H54 (cell line): ENCODE measurements at regions not wholly inside any gene's neighbourhood (a gene's known extent, or its start where the extent isn't known, plus 50 kb on each side); places are given as distances from the start of the nearest gene placed in this dataset.

Experiments used
- DNase-seq: peaks from one replicate; pipeline ENCODE4 v3.0.0; 2011; ENCODE audit warnings: low spot score, mixed read lengths; ENCODE audit not compliant: insufficient read length
- FAIRE-seq: peaks from 3 replicates; lab custom pipeline; 2011; peaks lifted over from hg19 to GRCh38; lab: Jason Lieb, UNC
- POLR2A ChIP-seq: IDR thresholded peaks from 2 replicates; pipeline ENCODE4 v1.6.1; 2011; ENCODE audit warnings: low read depth, mild to moderate bottlenecking, low read length

DNA sequence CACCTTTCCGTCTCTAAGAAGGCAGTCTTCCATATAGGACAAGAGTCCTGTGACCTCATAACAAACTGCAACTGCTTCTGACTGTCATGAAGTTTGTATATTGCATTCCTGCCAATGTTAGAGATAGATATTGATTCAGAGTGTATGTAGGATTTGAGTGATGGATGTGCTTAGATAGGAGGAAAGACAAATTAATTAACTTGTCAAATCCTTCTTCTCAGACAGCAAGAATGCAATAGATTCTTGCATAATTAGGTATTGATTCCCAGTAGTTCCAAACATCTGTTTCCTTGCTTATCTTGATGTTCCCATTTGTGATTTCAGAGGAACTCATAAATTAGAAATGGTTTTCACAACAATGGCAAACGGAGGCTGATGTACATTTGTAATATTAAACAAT lies 555.3 kb downstream of the TRAM1L1 start:
- FAIRE-seq (no peak), DNase-seq (no peak)
- TF ChIP-seq POLR2A = no peak

DNA sequence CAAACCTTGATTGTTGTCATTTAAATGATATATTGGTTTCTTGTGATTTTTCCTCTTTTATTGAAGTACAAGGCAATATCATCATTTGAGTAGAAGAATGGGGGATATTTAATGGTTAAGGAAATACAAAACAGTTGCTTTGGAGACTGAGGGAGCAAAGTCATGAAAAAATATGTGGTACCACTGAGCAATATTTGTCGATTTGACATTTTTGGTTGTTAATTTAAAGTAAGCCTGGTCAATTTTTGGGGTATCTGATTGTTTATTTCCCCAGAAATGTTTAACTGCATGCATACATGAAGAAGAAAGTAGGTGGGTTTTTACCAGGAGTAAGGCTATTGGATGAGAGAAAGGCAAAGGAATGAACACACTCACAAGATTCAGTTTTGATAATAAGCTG lies 556.2 kb downstream of the TRAM1L1 start:
- DNase-seq = no peak
- no peak for FAIRE-seq

DNA sequence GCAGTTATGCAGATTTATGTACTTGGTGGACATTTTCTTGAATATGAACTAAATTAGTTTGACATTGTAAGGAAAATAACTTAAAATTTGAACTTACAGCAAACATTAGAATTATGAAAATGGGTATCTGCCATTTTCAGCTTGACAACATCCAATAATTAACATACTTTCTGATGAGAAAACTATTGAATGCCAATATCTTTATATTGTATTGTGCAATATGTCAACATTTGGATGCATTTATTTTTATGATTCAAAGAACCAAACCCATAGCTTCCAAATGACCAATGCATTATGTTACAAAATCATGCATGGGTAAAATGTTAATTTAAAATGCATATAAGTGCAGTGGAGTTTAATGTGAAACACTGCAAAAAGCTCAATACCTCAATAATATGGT lies 562.5 kb downstream of the TRAM1L1 start:
- no peak for DNase-seq
- FAIRE-seq = no peak
- TF ChIP-seq POLR2A = no peak

More for the DNA sequence above, 556.2 kb downstream of the TRAM1L1 start:
- no peak for TF ChIP-seq POLR2A

DNA sequence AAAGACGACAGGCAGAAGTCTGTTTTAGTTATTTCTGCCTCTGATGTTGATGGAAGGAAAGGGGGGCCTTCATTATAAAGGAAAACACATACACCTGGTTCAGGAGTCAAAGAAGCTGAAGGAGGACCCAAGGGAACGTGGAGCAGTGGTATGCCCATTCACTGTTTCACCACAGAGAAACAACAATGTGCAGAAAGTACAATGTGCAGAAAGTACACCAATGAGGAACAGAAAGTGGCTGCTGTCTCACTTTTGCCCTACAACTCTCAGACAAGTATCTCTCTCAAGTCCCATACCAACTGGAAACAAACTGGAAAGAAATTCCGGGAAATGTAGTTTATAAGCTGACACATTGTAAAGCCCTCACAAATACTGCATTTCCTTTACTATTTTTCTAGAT lies 564.5 kb downstream of the TRAM1L1 start:
- FAIRE-seq (no peak), DNase-seq (no peak)
- no peak for TF ChIP-seq POLR2A

DNA sequence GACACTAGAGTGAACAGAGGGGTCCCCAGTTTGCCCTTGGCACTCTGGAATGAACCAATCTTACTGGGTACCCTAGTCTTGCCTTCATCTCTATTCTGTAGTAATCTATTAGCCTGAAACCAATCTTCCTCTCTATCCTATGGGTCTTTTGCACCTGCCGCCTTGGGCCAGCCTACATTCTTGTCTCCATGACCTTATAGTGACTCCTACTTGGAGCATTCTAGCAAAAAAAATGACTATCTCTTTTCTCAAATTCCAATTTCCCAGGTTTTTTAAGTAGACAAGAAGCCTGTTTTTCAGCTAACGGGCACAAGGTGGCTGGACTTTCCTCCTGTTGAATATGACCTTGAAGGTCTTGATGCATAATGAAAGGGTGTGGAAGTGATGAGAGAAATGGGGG lies 568.7 kb downstream of the TRAM1L1 start:
- FAIRE-seq = no peak
- no peak for DNase-seq
- TF ChIP-seq POLR2A = no peak

DNA sequence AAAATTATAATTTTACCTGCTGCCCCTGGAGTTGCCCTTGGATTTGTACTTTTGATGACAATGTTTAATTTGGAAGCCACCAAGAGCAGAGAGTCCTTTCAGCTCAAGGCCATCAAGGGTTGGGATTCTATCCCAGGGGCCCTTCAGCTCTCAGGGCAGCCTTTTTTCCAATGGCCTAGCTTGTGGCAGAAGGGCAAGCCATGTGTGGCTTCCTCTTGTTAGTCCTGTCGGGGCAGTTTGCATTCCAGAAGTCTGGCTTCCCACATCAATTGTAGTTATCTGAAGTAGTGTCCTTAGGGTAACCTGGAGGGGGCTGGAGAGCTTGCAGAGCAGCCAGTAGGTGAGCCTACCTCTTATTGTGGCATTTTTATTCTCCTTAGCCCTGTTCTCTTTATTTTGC lies 569.4 kb downstream of the TRAM1L1 start:
- no peak for FAIRE-seq
- no peak for TF ChIP-seq POLR2A
- DNase-seq = no peak

DNA sequence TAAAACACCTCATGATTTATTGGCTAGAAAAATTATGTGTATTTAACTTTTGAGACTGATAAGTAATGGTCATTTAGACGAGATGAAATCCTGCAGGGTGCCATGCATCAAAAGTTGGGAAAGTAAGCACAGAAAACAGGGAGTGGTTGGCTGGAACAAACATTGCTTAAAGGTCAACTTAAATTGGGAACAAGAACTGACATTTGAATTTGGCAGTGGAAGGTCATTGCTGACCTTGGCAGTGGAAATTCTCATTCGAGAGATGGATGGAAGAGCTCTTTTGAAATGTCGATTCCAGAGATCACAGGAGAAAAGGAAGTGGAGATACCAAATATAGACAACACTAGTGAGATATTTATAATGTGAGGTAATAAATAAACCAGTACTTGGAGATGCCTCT lies 572.8 kb downstream of the TRAM1L1 start:
- FAIRE-seq = no peak
- no peak for DNase-seq
- no peak for TF ChIP-seq POLR2A

DNA sequence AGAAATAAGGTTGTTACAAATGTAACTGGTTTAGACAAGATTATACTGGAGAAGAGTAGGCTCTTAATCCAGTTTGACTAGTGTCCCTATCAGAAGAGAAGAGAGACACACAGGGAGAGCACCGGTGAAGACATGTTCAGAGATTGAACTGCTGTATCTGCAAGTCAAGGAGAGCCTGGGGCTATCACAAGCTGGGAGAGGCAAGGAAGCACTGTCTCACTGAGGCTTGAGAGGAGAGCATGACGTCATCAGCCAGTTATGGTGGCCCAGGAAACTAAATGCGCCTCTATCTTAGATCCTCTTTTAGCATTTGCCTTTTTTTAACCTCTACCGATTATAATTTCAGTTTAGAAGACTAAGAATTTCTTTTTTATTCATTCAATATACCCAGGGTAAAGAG lies 583.4 kb downstream of the TRAM1L1 start:
- DNase-seq (no peak), FAIRE-seq (no peak)
- TF ChIP-seq POLR2A = no peak

DNA sequence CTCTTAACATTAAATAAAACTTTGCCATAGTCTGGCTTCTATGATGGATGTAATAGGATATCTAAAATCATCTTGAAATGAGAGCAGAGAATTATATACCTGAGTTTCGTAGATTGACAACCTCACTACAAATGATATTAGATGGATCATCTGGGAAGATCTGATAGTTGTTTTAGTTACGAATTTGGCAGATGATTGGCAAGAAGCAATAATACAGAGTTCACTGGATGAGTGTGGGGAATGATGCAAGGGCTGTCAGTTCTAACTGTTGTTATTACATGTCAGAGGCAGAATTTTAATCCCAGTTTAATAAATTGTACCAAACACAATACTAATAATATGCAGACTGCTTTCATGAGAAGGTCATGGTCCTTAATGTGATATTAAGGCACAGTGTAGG lies 585.2 kb downstream of the TRAM1L1 start:
- TF ChIP-seq POLR2A = no peak
- FAIRE-seq (no peak), DNase-seq (no peak)

DNA sequence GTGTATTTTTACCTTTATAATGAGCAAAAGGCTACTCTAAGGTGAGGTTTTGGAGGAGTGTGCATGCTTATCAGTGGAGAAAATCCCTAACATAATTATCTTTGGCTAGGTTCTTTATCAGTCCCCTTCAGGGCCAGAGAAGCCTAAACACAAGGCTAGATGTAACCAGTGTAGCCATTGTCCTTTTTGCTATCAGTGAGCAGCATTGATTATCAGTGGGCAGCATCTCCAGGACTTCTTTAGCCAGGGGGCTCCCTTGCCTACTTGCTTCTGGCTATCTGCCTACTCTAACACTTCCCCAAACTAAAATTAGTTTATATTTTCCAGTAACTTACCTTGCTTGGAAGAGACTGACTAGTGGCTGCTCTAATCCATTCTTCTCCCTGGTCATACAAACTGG lies 595.6 kb downstream of the TRAM1L1 start:
- DNase-seq = no peak
- TF ChIP-seq POLR2A = no peak
- FAIRE-seq = no peak

DNA sequence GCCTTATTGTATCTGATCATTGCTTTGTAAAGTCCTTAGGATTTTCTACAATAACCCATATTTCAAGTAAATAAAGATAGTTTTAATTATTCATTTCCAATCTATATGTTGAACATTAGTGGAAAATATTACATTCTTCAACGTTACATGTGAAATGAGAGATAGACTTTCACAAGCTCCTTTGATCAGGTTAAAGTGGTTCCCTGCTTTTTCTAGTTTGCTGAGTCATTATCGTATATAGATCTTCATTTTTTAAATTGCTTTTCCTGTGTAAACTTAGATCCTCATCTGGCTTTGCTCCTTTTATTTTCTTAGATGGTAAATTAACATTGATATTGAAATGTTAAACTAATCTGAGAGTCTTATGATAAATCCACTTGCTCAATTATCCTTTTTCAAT lies 599.0 kb downstream of the TRAM1L1 start:
- FAIRE-seq (no peak), DNase-seq (no peak)
- no peak for TF ChIP-seq POLR2A

DNA sequence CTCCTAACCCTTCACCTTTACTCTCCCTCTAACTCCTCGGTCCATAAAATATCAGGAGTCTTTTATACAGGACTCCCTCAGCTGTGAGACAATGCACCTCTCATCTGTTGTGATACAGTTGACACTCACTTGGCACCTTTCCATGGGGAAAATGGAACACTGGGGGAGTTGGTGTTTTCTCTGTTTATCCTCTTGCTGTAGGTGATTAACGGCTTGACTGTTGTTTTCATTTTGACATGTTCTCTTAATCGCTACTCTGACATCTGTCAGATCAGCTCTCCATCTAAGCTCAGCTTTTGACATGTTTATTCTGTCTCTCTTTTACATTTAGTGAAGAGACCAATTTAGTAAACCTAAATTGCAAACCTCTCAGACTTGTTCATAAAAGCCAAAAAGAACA lies 604.8 kb downstream of the TRAM1L1 start:
- TF ChIP-seq POLR2A = no peak
- DNase-seq = no peak
- FAIRE-seq = no peak

DNA sequence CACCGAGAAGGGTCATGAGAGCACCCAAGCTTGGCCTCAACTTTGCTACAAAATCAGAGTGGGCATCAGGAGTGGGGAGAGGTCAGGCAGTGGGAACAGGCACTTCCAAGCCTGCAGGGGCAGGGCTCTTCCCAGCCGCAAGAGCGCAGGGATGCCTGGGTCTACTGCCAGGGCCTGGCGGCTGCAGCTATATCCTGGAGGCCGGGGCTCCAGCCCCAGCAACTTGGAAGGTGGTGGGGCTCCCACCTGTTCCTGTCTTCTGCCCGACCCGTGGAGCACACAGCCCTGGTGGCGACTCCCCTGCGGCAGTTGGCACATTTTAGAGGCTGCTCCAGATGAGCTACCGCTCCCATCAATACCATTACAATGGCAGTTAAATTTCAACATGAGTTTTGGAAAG lies 607.0 kb downstream of the TRAM1L1 start:
- DNase-seq = no peak
- FAIRE-seq = no peak
- TF ChIP-seq POLR2A = no peak

DNA sequence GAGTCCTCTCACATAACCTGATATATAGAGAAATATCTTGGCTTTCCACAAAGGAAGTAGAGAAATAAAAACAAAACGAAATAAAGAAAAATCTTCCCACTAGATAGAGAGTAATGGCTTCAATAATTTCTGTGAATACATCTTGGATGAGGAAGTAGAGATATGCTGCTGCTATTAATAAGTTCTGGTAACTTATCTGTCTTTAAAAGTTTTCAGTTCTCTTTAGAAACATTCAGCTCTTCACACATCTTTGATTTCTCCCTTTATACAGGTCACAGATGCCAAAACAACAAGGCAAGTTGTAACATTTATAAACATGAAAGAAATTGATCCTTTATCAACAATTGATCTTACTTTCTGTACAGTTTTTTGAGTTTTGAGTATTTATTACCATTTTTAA lies 615.8 kb downstream of the TRAM1L1 start:
- FAIRE-seq (no peak), DNase-seq (no peak)
- no peak for TF ChIP-seq POLR2A

DNA sequence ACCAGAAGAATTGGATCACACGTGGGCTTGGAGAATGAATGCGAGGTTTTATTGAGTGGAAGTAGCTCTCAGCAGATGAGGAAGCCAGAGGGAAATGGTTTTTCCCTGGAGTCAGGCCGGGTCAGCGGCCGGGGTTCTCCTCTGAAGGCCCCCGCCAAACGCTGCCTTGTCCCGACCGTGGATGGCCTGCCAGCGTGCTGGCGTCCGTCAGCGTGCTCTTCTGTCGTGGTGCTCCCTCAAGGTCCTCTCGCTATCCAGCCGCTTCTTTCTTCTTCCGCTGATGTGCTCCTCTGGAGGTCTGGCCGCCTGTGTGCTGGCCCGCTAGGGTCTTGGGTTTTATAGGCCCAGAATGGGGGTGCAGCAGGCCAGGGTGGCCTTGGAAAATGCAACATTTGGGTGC lies 632.2 kb downstream of the TRAM1L1 start:
- no peak for TF ChIP-seq POLR2A
- no peak for FAIRE-seq
- DNase-seq = no peak

DNA sequence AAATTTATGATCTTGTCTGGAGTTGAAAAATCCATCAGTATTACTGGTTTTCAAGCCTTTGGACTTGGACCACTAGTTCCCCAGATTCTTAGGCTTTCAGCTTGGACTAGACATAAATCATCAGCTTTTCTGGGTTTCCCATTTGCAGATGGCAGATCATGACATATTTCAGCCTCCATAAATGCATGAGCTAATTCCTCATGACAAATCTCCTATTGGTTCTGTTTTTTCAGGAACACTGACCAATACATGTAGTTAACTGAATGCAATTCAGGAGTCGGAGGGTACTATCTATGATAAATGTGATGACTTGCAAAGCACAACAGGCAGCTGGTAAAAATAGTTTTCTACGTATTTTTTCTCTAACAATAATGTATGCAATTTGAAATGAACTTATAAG lies 635.6 kb downstream of the TRAM1L1 start:
- DNase-seq (no peak), FAIRE-seq (no peak)
- no peak for TF ChIP-seq POLR2A
